ENCODE measurements at regions not wholly inside any gene's neighbourhood (a gene's known extent, or its start where the extent isn't known, plus 50 kb on each side); places are given as distances from the start of the nearest gene placed in this dataset.

DNA sequence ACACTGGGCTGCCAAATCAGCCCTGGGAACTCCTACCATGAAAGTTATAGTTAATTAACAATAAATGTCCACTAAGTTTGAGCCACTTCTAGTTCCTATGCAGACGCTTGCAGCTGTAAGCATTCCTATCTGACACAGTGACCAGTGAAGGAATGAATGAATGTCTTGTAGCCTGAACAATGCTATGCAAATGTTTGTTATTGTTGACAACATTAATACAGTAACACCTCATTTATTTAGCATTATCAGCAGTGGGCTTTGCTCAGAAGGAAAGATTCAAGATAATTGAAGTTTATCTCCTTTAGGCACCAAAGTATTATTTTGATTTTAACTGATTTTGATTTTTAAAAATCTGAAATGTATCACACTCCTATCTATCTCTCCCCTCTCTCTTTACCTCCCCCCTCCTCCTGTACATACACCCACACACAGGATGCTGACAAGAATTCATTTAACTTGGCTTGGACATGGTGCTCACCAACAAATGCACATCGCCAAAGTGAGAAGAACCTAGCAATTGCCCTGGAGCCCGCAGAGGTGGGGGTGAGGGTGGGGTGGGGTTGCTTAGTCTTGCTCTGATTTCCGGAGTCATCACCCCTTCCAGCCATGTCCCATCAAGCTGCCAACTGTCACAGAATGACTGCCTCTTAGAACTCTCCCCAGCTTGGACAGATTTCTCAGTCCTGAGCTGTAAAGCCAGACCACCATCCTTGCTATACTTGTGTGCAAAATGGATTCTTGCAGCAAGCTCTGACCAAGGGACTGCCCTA lies 215.3 kb upstream of the CSF3R start:
- TF ChIP-seq, protein P1, sequence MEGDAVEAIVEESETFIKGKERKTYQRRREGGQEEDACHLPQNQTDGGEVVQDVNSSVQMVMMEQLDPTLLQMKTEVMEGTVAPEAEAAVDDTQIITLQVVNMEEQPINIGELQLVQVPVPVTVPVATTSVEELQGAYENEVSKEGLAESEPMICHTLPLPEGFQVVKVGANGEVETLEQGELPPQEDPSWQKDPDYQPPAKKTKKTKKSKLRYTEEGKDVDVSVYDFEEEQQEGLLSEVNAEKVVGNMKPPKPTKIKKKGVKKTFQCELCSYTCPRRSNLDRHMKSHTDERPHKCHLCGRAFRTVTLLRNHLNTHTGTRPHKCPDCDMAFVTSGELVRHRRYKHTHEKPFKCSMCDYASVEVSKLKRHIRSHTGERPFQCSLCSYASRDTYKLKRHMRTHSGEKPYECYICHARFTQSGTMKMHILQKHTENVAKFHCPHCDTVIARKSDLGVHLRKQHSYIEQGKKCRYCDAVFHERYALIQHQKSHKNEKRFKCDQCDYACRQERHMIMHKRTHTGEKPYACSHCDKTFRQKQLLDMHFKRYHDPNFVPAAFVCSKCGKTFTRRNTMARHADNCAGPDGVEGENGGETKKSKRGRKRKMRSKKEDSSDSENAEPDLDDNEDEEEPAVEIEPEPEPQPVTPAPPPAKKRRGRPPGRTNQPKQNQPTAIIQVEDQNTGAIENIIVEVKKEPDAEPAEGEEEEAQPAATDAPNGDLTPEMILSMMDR (IDR thresholded peaks at IDR 0.05), result no peak
- no peak for TF ChIP-seq EZH2 (IDR thresholded peaks at IDR 0.05; ENCODE audit: borderline replicate concordance, insufficient read depth, low read depth, low read length, poor library complexity, severe bottlenecking)

Measured in B cell (primary cell).